ENCODE measurements at regions not wholly inside any gene's neighbourhood (a gene's known extent, or its start where the extent isn't known, plus 50 kb on each side); places are given as distances from the start of the nearest gene placed in this dataset.

- TF ChIP-seq ZNF598 (CRISPR knock-in tag; IDR thresholded peaks at IDR 0.05; ENCODE audit: borderline replicate concordance) (peak; percentile 68; the same call in 1 of the 2 replicates), RELA (CRISPR knock-in tag; IDR thresholded peaks at IDR 0.05) (no peak), MTERF4 (CRISPR knock-in tag; IDR thresholded peaks at IDR 0.05) (no peak), ZFAT (CRISPR knock-in tag; conservative IDR thresholded peaks at IDR 0.05) (no peak), ZNF570 (CRISPR knock-in tag; IDR thresholded peaks at IDR 0.05; ENCODE audit: borderline replicate concordance) (no peak), CENPT (CRISPR knock-in tag; IDR thresholded peaks at IDR 0.05; ENCODE audit: low read depth) (no peak), ZFP62 (CRISPR knock-in tag; IDR thresholded peaks at IDR 0.05) (no peak), ZNF441 (CRISPR knock-in tag; IDR thresholded peaks at IDR 0.05; ENCODE audit: borderline replicate concordance) (peak; percentile 95), REST (IDR thresholded peaks at IDR 0.05; ENCODE audit: borderline replicate concordance in 1 of 2, low read depth in 1 of 2, low read length in 2 of 2) (peak in 1 of 2 experiments; percentile 69; a peak in 1 of 4 replicates), ZNF569 (CRISPR knock-in tag; IDR thresholded peaks at IDR 0.05; ENCODE audit: borderline replicate concordance) (no peak), JUND (CRISPR knock-in tag; IDR thresholded peaks at IDR 0.05) (no peak), SIX4 (CRISPR knock-in tag; IDR thresholded peaks at IDR 0.05) (no peak), CCDC6 (CRISPR knock-in tag; IDR thresholded peaks at IDR 0.05) (0 out of 2 replicates have a peak, but pooled peaks have one; percentile 62), SNAPC2 (CRISPR knock-in tag; IDR thresholded peaks at IDR 0.05) (0 out of 2 replicates have a peak, but pooled peaks have one; percentile 28), HNF4G (IDR thresholded peaks at IDR 0.05; ENCODE audit: borderline replicate concordance, low read depth, low read length) (peak; percentile 93), HNF4G (CRISPR knock-in tag; IDR thresholded peaks at IDR 0.05; ENCODE audit: borderline replicate concordance, low read depth) (peak; percentile 86), ZNF788 (CRISPR knock-in tag; IDR thresholded peaks at IDR 0.05; ENCODE audit: borderline replicate concordance) (peak; percentile 89; the same call in 1 of the 2 replicates), ZMAT3 (CRISPR knock-in tag; conservative IDR thresholded peaks at IDR 0.05) (peak; percentile 52; the same call in 1 of the 2 replicates), ZFP41 (CRISPR knock-in tag; IDR thresholded peaks at IDR 0.05; ENCODE audit: borderline replicate concordance) (no peak), MED8 (CRISPR knock-in tag; IDR thresholded peaks at IDR 0.05; ENCODE audit: insufficient replicate concordance) (no peak), REPIN1 (CRISPR knock-in tag; IDR thresholded peaks at IDR 0.05; ENCODE audit: borderline replicate concordance, low read depth) (peak; percentile 87; the same call in 1 of the 2 replicates), SRY (CRISPR knock-in tag; IDR thresholded peaks at IDR 0.05) (peak; percentile 57; the same call in 1 of the 2 replicates), ZBTB14 (CRISPR knock-in tag; IDR thresholded peaks at IDR 0.05) (no peak), RORA (CRISPR knock-in tag; IDR thresholded peaks at IDR 0.05) (no peak)
These were observed 154.9 kb downstream of the FOXA2 start (continued) for GRCh38 chr20:22429175-22430153.

Data from HepG2 (cell line).